T follicular helper cell (primary cell): ENCODE measurements at regions not wholly inside any gene's neighbourhood (a gene's known extent, or its start where the extent isn't known, plus 50 kb on each side); places are given as distances from the start of the nearest gene placed in this dataset.
"Not testable (repeated sequence)": the region's sequence is repeated elsewhere in the genome, so short reads cannot be mapped to it uniquely, and the experiment has no call there.

Experiments
- DNase-seq: peaks from one replicate; pipeline ENCODE4 v3.0.0-alpha.2; 2020; ENCODE audit warnings: low read depth

DNA sequence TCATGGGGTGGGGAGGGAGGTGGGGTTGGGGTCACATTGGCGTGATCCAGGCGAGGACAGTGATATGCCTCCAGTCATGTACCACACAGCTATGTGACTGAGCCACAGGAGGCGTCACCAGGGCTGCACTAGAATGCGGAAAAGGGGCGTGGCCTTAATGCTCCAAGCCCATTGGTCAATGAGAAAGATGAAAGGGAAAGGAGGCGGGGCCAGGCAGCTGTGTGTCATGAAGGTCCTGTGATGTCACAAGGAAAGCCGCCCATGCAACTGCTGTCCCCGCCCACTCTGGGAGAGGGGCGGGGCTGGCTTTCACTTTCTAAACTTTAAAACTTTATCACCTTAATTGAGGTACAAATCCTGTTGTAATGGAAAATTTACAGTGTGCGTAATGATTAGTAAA lies 89.4 kb upstream of the ADCY2 start:
- DNase-seq = not testable (repeated sequence)

DNA sequence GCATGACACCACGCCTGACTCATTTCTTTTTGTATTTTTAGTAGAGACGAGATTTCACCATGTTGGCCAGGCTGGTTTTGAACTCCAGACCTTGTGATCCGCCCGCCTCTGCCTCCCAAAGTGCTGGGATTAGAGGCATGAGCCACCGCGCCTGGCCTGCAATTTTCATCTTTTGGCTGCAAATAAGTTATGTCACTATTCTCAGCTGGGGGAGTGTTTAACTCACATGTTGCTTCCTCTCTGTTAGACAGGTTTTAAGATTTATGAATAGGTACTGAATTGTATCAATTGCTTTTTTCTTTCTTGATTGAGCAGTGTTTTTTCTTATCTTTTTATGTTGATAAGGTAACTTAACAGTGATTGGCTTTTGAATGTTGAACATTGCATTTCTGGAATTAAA lies 88.2 kb upstream of the ADCY2 start:
- DNase-seq = not testable (repeated sequence)

DNA sequence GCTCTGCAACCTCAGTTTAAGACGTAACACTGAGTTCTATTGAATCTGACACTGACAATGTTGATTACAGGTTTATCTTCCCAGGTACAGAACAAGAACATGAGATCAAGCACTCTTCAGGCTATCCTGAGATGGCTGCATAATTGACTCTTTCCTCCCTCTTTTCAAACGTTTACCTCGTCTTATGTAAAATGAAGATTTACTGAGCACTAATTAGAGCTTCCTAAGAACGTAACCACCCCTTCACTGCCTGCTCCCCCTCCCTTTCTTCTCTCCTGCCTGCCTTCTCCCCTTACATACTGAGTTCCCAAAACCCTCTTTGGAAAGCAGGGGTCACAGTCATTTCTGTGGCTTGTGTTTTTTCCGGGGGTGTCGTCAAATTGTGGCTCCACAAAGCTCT lies 86.2 kb upstream of the ADCY2 start:
- not testable (repeated sequence) for DNase-seq

DNA sequence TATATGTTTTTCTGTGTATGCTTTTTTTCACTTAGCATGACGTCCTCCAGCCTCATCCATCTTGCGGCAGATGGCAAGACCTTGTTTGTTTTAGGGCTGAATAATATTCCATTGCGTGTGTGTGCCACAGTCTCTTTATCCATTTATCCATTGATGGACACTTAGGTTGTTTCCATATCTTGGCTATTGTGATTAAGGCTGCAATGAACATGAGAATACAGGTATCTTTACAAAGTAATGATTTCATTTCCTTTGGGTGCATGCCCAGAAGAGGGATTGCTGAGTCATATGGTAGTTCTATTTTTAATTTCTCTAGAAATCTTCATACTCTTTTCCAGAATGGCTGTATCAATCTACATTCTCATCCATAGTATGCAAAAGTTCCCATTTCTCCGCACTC lies 85.3 kb upstream of the ADCY2 start:
- DNase-seq = not testable (repeated sequence)

DNA sequence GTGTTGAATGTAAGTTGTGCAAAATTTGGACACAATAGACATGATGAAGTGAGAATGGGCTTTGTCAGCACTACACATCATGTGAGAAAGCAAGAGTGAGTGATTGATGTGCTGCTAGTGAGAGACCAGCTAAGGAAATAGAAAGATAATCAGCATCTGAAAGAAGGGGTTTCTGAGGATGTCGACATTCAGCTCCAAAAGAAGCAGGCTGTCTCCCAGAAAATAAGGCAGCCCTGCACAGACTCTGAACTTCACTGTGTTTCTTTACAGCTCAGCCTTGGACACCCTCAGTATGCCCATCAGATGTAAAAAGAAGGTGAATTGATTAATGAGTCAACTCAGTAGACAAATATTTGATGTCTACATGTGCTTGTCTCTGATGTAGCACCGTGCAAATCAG lies 80.8 kb upstream of the ADCY2 start:
- no peak for DNase-seq

DNA sequence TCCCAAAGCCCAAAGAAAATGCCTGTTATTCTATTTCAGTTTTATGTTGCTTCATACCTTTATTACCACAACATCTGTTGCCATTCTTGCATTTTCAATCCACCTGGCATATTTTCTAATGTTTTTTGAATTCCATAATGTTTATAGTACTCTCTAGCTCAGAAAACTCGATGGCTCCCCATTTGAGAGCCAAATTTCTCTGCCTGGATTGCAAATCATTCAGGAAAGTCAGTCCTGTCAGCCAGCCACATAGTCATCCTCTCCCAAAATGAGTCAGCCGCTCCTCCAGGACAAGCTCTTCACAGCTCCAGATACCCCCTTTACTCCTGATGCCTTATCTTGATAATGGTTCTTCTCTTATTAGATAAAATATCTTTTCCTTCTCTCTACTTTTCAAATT lies 78.2 kb upstream of the ADCY2 start:
- no peak for DNase-seq

DNA sequence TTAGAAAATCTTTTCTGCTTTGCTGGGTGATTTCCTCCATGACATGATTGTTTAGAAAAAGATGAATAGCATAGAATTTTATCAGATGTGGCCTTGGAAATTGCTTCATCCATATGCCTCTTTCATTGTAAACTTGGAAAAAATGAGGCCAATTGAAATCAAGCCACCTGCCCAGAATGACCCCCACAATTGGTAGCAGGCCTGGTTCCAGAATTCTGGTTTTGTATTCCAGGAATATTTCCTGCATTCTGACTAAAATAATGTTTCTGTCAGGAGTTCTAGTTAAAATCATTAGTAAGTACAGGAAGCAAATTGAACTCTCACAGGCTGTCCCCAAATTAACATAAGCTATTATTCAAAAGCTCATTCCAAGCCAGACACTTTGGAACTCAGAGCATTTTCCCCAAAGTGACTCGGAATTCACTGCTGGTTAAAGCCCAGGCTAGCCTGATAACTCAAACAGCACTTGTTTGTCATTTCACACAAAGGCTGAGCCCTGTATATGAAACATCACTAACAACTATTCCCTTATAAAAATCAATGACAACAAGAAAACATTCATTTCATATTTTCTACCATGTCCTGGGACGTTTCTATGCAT lies 75.1 kb upstream of the ADCY2 start:
- no peak for DNase-seq

DNA sequence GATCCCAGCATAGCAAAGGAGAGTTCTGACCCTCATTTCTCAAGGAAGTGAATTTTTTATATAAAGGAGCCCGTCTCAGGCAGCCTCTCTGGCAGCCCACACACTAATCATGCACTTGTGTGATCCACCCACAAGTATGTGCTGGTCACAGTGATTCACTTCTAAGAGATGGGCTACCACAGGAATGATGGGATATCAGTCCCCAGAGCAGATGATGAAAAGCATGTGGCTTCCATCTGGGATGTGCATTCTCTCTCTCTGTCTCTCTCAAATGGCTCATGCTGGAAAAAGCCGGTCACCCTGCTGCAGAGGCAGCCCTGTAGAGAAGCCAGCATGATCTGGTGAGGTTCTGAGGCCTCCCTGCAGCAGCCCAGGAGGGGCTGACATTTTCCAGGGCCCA lies 74.2 kb upstream of the ADCY2 start:
- DNase-seq = no peak

DNA sequence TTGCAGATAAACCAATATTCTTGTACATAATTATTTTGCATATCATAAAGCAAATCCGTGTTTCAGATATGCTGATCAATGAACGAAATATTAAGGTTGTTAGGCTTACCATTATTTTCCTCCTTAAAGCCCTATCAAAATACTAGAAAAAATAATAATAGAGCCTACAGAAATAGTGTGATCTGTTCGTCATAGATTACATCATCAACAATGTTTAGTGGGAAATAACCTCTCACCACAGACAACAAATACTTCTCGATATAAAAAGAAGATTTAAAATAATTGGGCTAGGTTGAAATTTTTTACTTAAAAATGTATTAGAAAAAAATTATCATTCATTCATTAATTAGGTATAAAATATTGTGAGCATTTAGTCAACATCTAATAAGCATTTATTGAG lies 71.0 kb upstream of the ADCY2 start:
- DNase-seq = no peak

DNA sequence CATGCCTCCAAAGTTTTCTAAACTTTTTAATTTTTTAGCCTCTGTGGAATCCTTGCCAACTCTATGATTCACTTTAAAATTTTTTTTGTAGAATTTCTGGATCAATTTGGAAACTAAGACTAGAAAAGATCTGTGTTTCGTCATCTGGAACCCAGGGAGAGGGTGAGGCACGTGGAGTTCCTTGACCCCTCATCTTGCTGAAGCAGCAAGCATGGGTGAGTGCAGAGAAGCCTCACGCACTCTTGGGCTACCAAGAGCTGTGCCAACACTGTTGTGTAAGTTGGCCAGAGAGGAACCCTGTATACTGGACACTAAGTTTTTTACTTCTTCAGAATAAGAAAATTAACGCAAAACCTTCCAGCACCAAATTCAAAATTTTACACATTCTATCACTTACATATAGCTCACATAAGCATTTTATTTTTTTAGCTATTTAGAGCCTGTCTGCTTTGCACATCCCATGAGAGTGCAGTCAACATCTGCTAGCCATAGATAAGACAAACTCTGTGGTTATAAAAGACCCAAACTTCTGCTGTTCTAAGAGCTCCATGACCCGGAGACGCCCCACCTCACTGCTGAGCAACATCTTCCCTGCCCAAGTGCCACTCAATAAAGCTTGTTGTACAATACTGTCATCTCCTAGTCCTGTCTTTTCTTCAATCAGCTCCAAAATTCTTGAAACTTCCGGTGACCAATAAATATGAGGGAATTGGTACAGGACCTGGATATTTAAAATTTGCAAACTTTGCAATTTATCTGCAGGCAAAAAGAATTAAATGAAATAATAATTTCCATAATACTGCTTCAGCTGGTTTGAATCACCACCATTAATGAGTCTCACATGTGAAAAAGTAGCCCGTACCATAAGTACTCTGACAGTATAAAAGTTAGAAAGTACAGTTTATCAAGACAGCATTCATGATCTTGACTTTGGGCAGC lies 69.7 kb upstream of the ADCY2 start:
- no peak for DNase-seq

DNA sequence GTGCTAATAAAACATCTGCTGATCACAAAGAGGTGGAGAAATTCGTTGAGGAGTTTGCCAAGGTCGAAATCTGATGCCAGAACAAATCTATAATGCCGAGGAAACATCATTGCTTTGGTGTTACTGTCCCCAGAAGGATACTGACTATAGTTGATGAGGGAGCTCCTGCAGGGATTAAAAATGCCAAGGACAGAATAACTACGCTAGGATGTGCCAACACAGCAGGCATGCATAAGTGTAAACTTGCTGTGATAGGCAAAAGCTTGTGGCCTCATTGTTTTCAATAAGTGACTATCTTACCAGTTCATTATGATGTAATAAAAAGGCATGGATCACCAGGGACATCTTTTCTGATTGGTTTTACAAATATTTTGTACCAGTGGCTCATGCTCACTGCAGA lies 66.8 kb upstream of the ADCY2 start:
- no peak for DNase-seq

DNA sequence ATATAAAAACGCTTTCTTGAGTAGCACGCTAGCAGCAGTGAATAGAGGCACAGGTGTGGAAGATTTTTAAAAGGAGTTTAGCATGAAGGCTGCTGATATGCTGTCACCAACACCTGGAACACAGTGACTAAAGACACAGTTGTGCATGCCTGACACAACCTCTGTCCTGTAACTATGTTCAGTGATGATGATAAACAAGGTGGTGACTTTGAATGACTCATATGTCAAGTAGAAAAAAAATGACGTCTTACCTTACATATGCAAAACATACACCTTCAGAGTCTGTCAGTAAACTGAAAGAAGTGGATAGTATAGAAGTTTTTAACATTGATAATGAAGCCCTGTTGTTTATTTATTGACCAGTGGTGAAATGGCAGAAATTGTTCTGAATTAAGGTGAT lies 66.2 kb upstream of the ADCY2 start:
- no peak for DNase-seq

DNA sequence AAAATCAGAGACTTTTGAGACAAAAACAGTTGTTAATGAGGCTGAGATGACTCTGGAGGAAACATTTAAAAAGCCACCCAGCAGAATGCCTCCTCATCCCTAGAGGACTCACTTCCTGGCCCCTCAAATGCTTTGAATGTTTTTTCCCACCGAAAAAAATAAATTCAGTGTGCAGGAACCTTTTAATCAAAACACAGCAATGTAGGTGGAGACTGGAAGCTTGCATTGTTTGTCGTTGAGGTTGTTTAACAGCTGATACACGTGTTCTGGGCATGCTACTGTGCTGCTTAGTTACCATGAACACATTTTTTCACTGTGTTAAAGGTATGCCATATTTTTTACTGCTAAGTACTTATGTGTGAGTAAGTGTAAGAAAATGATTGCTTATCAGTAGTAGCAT lies 65.7 kb upstream of the ADCY2 start:
- no peak for DNase-seq

DNA sequence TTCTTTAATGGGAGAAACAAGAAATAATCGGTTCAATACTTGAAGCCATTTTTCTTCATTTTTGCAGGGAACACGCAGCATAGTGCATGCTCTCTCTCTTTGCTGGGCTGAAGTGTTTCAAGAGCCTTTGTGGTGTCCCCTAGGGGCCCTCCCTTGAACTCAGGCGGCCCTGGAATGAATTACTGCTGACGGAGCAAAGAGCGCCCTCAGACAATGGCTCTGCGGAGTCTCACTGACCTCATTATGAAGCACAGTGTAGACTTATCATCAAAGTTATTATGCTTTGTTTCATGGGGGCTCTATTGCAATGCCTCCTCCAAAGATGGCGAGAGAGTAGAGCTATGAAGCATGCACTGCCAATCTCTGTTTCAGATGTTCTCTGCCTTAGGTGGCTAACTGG lies 64.8 kb upstream of the ADCY2 start:
- DNase-seq = no peak
